Loucy (cell line): ENCODE measurements at regions not wholly inside any gene's neighbourhood (a gene's known extent, or its start where the extent isn't known, plus 50 kb on each side); places are given as distances from the start of the nearest gene placed in this dataset.

Source experiments
- H2AFZ ChIP-seq: fragments of 200-600 bp; sonication (generic); 2 replicates; pipeline ENCODE4 v1.6.0; 2016; ENCODE audit warnings: antibody characterized with exemption, mild to moderate bottlenecking, low read length, moderate library complexity
- H3F3A ChIP-seq: fragments of 200-600 bp; 2 replicates; pipeline ENCODE4 v1.6.0; 2016; ENCODE audit warnings: antibody characterized with exemption, low read depth, mild to moderate bottlenecking
- H3K27me3 ChIP-seq: fragments of 200-600 bp; sonication (generic); 2 replicates; pipeline ENCODE4 v1.6.1; 2014; ENCODE audit warnings: low read length, mild to moderate bottlenecking; ENCODE audit not compliant: insufficient read depth, poor library complexity, severe bottlenecking
- H3K36me3 ChIP-seq: fragments of 200-600 bp; sonication (generic); 2 replicates; pipeline ENCODE4 v1.6.1; 2016; ENCODE audit warnings: low read length; ENCODE audit not compliant: insufficient read depth
- H3K4me1 ChIP-seq: fragments of 200-600 bp; sonication (generic); 2 replicates; pipeline ENCODE4 v1.5.1; 2014; ENCODE audit warnings: low read length, mild to moderate bottlenecking; ENCODE audit not compliant: insufficient read depth, poor library complexity, severe bottlenecking
- H3K4me2 ChIP-seq: fragments of 200-600 bp; sonication (generic); 2 replicates; pipeline ENCODE4 v1.6.0; 2014; ENCODE audit warnings: antibody characterized with exemption, low read length, low read depth, mild to moderate bottlenecking; ENCODE audit not compliant: poor library complexity, severe bottlenecking
- H3K4me3 ChIP-seq: fragments of 200-600 bp; sonication (generic); 2 replicates; pipeline ENCODE4 v1.5.1; 2014; ENCODE audit warnings: low read length, mild to moderate bottlenecking, mixed read lengths; ENCODE audit not compliant: poor library complexity, severe bottlenecking
- H3K79me2 ChIP-seq: fragments of 200-600 bp; sonication (generic); 2 replicates; pipeline ENCODE4 v1.6.1; 2014; ENCODE audit warnings: low read length; ENCODE audit not compliant: insufficient read depth
- H3K9ac ChIP-seq: fragments of 200-600 bp; sonication (generic); 2 replicates; pipeline ENCODE4 v1.6.0; 2014; ENCODE audit warnings: mild to moderate bottlenecking, low read depth, low read length, moderate library complexity; ENCODE audit not compliant: poor library complexity, severe bottlenecking
- H3K9me2 ChIP-seq: fragments of 200-600 bp; sonication (generic); replicated peaks from 2 replicates; pipeline ENCODE4 v1.6.1; 2016; ENCODE audit warnings: low read depth, low read length, mixed read lengths
- H3K9me3 ChIP-seq: fragments of 200-600 bp; sonication (generic); 2 replicates; pipeline ENCODE4 v1.6.1; 2014; ENCODE audit warnings: mild to moderate bottlenecking, antibody characterized with exemption, low read length, low read depth; ENCODE audit not compliant: insufficient read depth
- H4K20me1 ChIP-seq: fragments of 200-600 bp; sonication (generic); 2 replicates; pipeline ENCODE4 v1.6.0; 2014; ENCODE audit warnings: antibody characterized with exemption, low read length, mild to moderate bottlenecking; ENCODE audit not compliant: insufficient read depth, poor library complexity, severe bottlenecking
- EZH2phosphoT487 ChIP-seq: fragments of 200-600 bp; IDR thresholded peaks from 2 replicates; pipeline ENCODE4 v1.6.1; 2018; ENCODE audit warnings: antibody characterized with exemption, mild to moderate bottlenecking, moderate library complexity, borderline replicate concordance
- TF ChIP-seq, protein P1 (sequence below): fragments of 200-600 bp; sonication (generic); conservative IDR thresholded peaks from 2 replicates; pipeline ENCODE4 v1.5.1; 2014; ENCODE audit warnings: mild to moderate bottlenecking, antibody characterized with exemption, low read length

DNA sequence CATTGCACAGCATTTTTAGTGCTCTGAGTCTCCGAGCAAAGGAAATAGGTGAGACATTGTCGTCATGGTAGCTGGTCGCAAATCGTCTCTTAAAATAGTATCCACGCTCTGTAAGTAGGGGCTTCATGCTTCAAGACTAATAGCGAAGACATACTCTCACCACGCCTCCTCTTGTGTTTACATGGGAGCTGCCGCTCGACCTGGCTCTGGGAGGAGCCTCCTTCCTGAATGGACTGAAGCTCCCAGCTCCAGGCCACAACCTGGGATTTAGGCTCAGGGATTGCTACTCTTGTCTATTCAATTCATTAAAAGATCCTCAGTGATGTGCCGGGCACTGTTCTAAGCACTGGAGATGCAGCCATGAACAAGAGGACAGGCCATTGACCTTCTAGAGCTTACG, 196.1 kb upstream of the GALNT17 start:
- Histone ChIP-seq H4K20me1 (no peaks in the 10 kb centered on the region), H3K4me1 (no peaks in the 10 kb centered on the region), H3K9me3 (peaks cover 4% of the 10 kb centered on the region; the same call in 1 of the 2 replicates), H3K9ac (no peak overlapping the region), H3K27me3 (no peaks in the 10 kb centered on the region), H3K4me3 (no peak overlapping the region), H3K36me3 (no peaks in the 10 kb centered on the region), H2AFZ (no peak overlapping the region), H3K4me2 (no peak overlapping the region), H3K79me2 (no peaks in the 10 kb centered on the region), H3K9me2 (no peaks in the 10 kb centered on the region), H3F3A (no peaks in the 10 kb centered on the region)
- TF ChIP-seq, protein P1, sequence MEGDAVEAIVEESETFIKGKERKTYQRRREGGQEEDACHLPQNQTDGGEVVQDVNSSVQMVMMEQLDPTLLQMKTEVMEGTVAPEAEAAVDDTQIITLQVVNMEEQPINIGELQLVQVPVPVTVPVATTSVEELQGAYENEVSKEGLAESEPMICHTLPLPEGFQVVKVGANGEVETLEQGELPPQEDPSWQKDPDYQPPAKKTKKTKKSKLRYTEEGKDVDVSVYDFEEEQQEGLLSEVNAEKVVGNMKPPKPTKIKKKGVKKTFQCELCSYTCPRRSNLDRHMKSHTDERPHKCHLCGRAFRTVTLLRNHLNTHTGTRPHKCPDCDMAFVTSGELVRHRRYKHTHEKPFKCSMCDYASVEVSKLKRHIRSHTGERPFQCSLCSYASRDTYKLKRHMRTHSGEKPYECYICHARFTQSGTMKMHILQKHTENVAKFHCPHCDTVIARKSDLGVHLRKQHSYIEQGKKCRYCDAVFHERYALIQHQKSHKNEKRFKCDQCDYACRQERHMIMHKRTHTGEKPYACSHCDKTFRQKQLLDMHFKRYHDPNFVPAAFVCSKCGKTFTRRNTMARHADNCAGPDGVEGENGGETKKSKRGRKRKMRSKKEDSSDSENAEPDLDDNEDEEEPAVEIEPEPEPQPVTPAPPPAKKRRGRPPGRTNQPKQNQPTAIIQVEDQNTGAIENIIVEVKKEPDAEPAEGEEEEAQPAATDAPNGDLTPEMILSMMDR, result no peak
- TF ChIP-seq EZH2phosphoT487, result no peak

DNA sequence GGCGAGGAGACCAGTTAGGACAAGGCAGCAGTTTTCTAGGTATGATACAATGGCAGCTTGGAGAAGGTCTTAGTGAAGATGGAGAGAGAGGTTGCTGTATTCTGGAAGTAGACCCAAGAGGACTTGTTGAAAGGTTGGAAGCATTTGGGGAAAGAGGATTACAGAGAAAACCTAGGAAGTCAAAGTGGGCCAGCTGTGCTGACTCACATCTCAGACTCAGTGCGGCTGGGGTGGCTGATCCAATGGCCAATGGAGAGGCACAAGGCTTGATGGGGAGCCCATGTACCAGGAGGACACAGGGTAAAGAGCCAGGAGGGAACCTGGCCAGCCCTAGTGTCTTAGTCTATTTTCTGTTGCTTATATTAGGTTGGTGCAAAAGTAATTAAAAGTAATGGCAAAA, 194.5 kb upstream of the GALNT17 start:
- Histone ChIP-seq H3K27me3 (no peaks in the 10 kb centered on the region), H3K9me2 (no peaks in the 10 kb centered on the region), H3K9ac (no peak overlapping the region), H3K79me2 (no peaks in the 10 kb centered on the region), H3F3A (no peaks in the 10 kb centered on the region), H3K4me2 (no peak overlapping the region), H3K9me3 (peaks cover 4% of the 10 kb centered on the region; the same call in 1 of the 2 replicates), H3K4me1 (no peaks in the 10 kb centered on the region), H3K4me3 (no peak overlapping the region), H3K36me3 (no peaks in the 10 kb centered on the region), H4K20me1 (no peaks in the 10 kb centered on the region), H2AFZ (no peak overlapping the region)
- no peak for TF ChIP-seq EZH2phosphoT487
- TF ChIP-seq, protein P1, result no peak

DNA sequence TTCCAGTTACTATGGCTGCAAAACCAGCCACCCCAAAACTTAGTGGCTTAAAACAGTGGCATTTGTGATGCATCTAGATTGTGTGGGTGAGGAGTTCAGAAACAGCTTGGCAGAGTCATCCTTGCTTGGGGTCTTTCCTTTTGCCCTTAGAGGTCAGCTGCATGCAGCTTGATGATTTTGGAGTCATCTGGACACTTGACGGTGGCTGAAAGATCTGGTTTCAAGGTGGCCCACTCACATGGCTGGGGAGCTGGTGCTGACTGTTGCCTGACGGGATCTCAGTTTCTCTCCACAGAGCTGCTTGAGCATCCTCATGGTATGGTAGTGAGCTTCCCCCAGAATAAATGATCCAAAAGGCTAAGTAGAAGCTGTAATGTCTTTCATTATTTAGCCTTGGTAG, 191.3 kb upstream of the GALNT17 start:
- Histone ChIP-seq H3K36me3 (no peaks in the 10 kb centered on the region), H3K9me3 (peaks cover 4% of the 10 kb centered on the region; the same call in 1 of the 2 replicates), H3F3A (no peaks in the 10 kb centered on the region), H3K79me2 (no peaks in the 10 kb centered on the region), H3K9ac (no peak overlapping the region), H2AFZ (no peak overlapping the region), H3K9me2 (no peaks in the 10 kb centered on the region), H3K4me1 (no peaks in the 10 kb centered on the region), H3K4me2 (no peak overlapping the region), H4K20me1 (no peaks in the 10 kb centered on the region), H3K4me3 (no peak overlapping the region), H3K27me3 (no peaks in the 10 kb centered on the region)
- TF ChIP-seq, protein P1, result no peak
- TF ChIP-seq EZH2phosphoT487, result no peak
